Keratinocyte (primary cell): ENCODE measurements at regions not wholly inside any gene's neighbourhood (a gene's known extent, or its start where the extent isn't known, plus 50 kb on each side); places are given as distances from the start of the nearest gene placed in this dataset.

Experiments used
- DNase-seq: peaks from one replicate; pipeline ENCODE4 v3.0.0-alpha.2; 2011; ENCODE audit warnings: low read depth, missing footprints, low spot score
- FAIRE-seq: peaks from 2 replicates; lab custom pipeline; 2011; peaks lifted over from hg19 to GRCh38; lab: Jason Lieb, UNC
- H2AFZ ChIP-seq: 2 replicates; pipeline ENCODE4 v1.6.0; 2012; ENCODE audit warnings: low read length, control low read depth, inconsistent platforms; ENCODE audit not compliant: control insufficient read depth
- H3K27ac ChIP-seq: 2 replicates; pipeline ENCODE4 v1.5.1; 2011; ENCODE audit warnings: low read length; ENCODE audit not compliant: control insufficient read depth, insufficient read depth
- H3K27me3 ChIP-seq: 3 replicates; pipeline ENCODE4 v1.6.0; 2011; ENCODE audit warnings: low read length; ENCODE audit not compliant: control insufficient read depth, insufficient read depth; ENCODE audit errors: extremely low read depth
- H3K36me3 ChIP-seq, 2 experiments: 2 replicates in 1 of 2; 3 replicates in 1 of 2; pipeline ENCODE4 v1.5.1; 2011; ENCODE audit warnings: low read length in 2 of 2, mild to moderate bottlenecking in 1 of 2; ENCODE audit not compliant: control insufficient read depth in 2 of 2, insufficient read depth in 2 of 2; ENCODE audit errors: extremely low read depth in 1 of 2
- H3K4me1 ChIP-seq: 3 replicates; pipeline ENCODE4 v1.5.1; 2011; ENCODE audit warnings: low read length; ENCODE audit not compliant: control insufficient read depth, insufficient read depth; ENCODE audit errors: extremely low read depth
- H3K4me2 ChIP-seq: 3 replicates; pipeline ENCODE4 v1.6.0; 2011; ENCODE audit warnings: low read depth, low read length; ENCODE audit not compliant: control insufficient read depth, insufficient read depth; ENCODE audit errors: extremely low read depth
- H3K4me3 ChIP-seq, 3 experiments: fragments of 200-600 bp in 1 of 3; sonication (generic) in 1 of 3; 2 replicates in 2 of 3; 3 replicates in 1 of 3; pipeline ENCODE4 v1.5.1; 2011 to 2016; ENCODE audit warnings: low read length in 3 of 3, mild to moderate bottlenecking in 3 of 3, control low read depth in 2 of 3, inconsistent platforms in 1 of 3, low read depth in 1 of 3, mixed read lengths in 1 of 3, mixed run types in 1 of 3, moderate library complexity in 1 of 3; ENCODE audit not compliant: control insufficient read depth in 2 of 3, insufficient read depth in 2 of 3; ENCODE audit errors: extremely low read depth in 1 of 3
- H3K79me2 ChIP-seq: 2 replicates; pipeline ENCODE4 v1.6.0; 2012; ENCODE audit warnings: low read length; ENCODE audit not compliant: control insufficient read depth, insufficient read depth
- H3K9ac ChIP-seq: 3 replicates; pipeline ENCODE4 v1.6.0; 2011; ENCODE audit warnings: low read length; ENCODE audit not compliant: control insufficient read depth, insufficient read depth; ENCODE audit errors: extremely low read depth
- H3K9me1 ChIP-seq: 3 replicates; pipeline ENCODE4 v1.6.0; 2011; ENCODE audit warnings: low read length; ENCODE audit not compliant: control insufficient read depth, insufficient read depth; ENCODE audit errors: extremely low read depth
- H3K9me3 ChIP-seq: 2 replicates; pipeline ENCODE4 v1.5.1; 2012; ENCODE audit warnings: low read depth, low read length; ENCODE audit not compliant: control insufficient read depth
- H4K20me1 ChIP-seq: 3 replicates; pipeline ENCODE4 v1.6.0; 2011; ENCODE audit warnings: low read length; ENCODE audit not compliant: control insufficient read depth, insufficient read depth; ENCODE audit errors: extremely low read depth
- EZH2 ChIP-seq: IDR thresholded peaks from one replicate; pipeline ENCODE4 v1.6.1; 2012; ENCODE audit warnings: inconsistent platforms, mild to moderate bottlenecking, low read length, moderate library complexity
- dilution Hi-C: fragments of 300-500 bp; cut with MboI; formaldehyde crosslinking; loops from one replicate; pipeline ENCODE4 v1.7.0; 2020; ENCODE audit warnings: low sequenced_read_pairs; ENCODE audit not compliant: extremely low pct_ligation_motif_present
- TF ChIP-seq, protein P1 (sequence below), 3 experiments: IDR thresholded peaks in 1 of 3; conservative IDR thresholded peaks in 1 of 3; optimal IDR thresholded peaks in 1 of 3; 2 replicates in 2 of 3; 3 replicates in 1 of 3; pipeline versions ENCODE3 to v1.5.1; 2011; ENCODE audit warnings: low read length in 3 of 3, mild to moderate bottlenecking in 3 of 3, moderate library complexity in 2 of 3, control low read depth in 1 of 3, inconsistent platforms in 1 of 3; ENCODE audit not compliant: insufficient read depth in 2 of 3; ENCODE audit errors: extremely low read depth in 1 of 3

- H3K4me1 ChIP-seq: no peaks in the 10 kb centered on the region
- no peaks in the 10 kb centered on the region for H3K79me2 ChIP-seq
- H3K4me3 ChIP-seq: no peak overlapping the region
- TF ChIP-seq, protein P1, sequence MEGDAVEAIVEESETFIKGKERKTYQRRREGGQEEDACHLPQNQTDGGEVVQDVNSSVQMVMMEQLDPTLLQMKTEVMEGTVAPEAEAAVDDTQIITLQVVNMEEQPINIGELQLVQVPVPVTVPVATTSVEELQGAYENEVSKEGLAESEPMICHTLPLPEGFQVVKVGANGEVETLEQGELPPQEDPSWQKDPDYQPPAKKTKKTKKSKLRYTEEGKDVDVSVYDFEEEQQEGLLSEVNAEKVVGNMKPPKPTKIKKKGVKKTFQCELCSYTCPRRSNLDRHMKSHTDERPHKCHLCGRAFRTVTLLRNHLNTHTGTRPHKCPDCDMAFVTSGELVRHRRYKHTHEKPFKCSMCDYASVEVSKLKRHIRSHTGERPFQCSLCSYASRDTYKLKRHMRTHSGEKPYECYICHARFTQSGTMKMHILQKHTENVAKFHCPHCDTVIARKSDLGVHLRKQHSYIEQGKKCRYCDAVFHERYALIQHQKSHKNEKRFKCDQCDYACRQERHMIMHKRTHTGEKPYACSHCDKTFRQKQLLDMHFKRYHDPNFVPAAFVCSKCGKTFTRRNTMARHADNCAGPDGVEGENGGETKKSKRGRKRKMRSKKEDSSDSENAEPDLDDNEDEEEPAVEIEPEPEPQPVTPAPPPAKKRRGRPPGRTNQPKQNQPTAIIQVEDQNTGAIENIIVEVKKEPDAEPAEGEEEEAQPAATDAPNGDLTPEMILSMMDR (optimal IDR thresholded peaks at IDR 0.05 in 1 of 3, IDR thresholded peaks at IDR 0.05 in 1 of 3, conservative IDR thresholded peaks at IDR 0.05 in 1 of 3; ENCODE audit: extremely low read depth in 1 of 3, insufficient read depth in 2 of 3, low read length in 3 of 3): no peak
- no peak for TF ChIP-seq EZH2
- H3K9me1 ChIP-seq: no peaks in the 10 kb centered on the region
- FAIRE-seq (no peak), DNase-seq (no peak)
- no peaks in the 10 kb centered on the region for H4K20me1 ChIP-seq
- H3K36me3 ChIP-seq: no peaks in the 10 kb centered on the region
- H3K27ac ChIP-seq: no peak overlapping the region
- H3K9me3 ChIP-seq: no peaks in the 10 kb centered on the region
- H2AFZ ChIP-seq: no peak overlapping the region
- H3K9ac ChIP-seq: no peak overlapping the region
- no peak overlapping the region for H3K4me2 ChIP-seq
- H3K27me3 ChIP-seq: no peaks in the 10 kb centered on the region
- dilution Hi-C loops: no loop called here
These were observed 254.6 kb downstream of the GASK1B start for GRCh38 chr4:157918036-157918832.

- H3K4me1 ChIP-seq: no peaks in the 10 kb centered on the region
- H3K79me2 ChIP-seq: no peaks in the 10 kb centered on the region
- H3K9me3 ChIP-seq: no peaks in the 10 kb centered on the region
- TF ChIP-seq, protein P1 (optimal IDR thresholded peaks at IDR 0.05 in 1 of 3, IDR thresholded peaks at IDR 0.05 in 1 of 3, conservative IDR thresholded peaks at IDR 0.05 in 1 of 3; ENCODE audit: extremely low read depth in 1 of 3, insufficient read depth in 2 of 3, low read length in 3 of 3): no peak
- TF ChIP-seq EZH2: no peak
- no peak overlapping the region for H3K4me2 ChIP-seq
- H3K27me3 ChIP-seq: no peaks in the 10 kb centered on the region
- no peak overlapping the region for H3K9ac ChIP-seq
- H3K9me1 ChIP-seq: no peaks in the 10 kb centered on the region
- DNase-seq (no peak), FAIRE-seq (no peak)
- no peaks in the 10 kb centered on the region for H4K20me1 ChIP-seq
- dilution Hi-C loops: no loop called here
- H2AFZ ChIP-seq: no peak overlapping the region
- H3K4me3 ChIP-seq: no peak overlapping the region
- no peak overlapping the region for H3K27ac ChIP-seq
- no peaks in the 10 kb centered on the region for H3K36me3 ChIP-seq
These were observed 260.6 kb downstream of the GASK1B start for GRCh38 chr4:157912212-157912611.
